GM11168 (cell line): ENCODE measurements at regions not wholly inside any gene's neighbourhood (a gene's known extent, or its start where the extent isn't known, plus 50 kb on each side); places are given as distances from the start of the nearest gene placed in this dataset.
"Not testable (repeated sequence)": the region's sequence is repeated elsewhere in the genome, so short reads cannot be mapped to it uniquely, and the experiment has no call there.

ENCODE experiments used
- in situ Hi-C: fragments of 300-500 bp; cut with MboI; formaldehyde crosslinking; loops from one replicate; pipeline ENCODE4 v1.12.0; 2022; ENCODE audit warnings: low sequenced_read_pairs; ENCODE audit not compliant: unreplicated experiment

GRCh38 chr21:14833666-14834351, 231.0 kb downstream of the NRIP1 start:
- in situ Hi-C loops: no loop called here

GRCh38 chr21:14833241-14833640, 231.6 kb downstream of the NRIP1 start:
- in situ Hi-C loops: no loop called here

GRCh38 chr21:14830307-14830706, 234.5 kb downstream of the NRIP1 start:
- in situ Hi-C loops: no loop called here

- in situ Hi-C loops: loop anchor here (10.0 kb wide), 1 partner anchor 1415 kb away; no protein-coding TSS in a partner anchor
These were observed 235.1 kb downstream of the NRIP1 start for GRCh38 chr21:14829685-14830084.

- in situ Hi-C loops: loop anchor here (10.0 kb wide), 1 partner anchor 1413 kb away; no protein-coding TSS in a partner anchor
These were observed 237.3 kb downstream of the NRIP1 start for GRCh38 chr21:14827468-14827867.

GRCh38 chr21:14826630-14827029, 238.2 kb downstream of the NRIP1 start:
- in situ Hi-C loops: loop anchor here (10.0 kb wide), 1 partner anchor 1412 kb away; no protein-coding TSS in a partner anchor

GRCh38 chr21:14825514-14825974, 239.3 kb downstream of the NRIP1 start:
- in situ Hi-C loops: loop anchor here (10.0 kb wide), 1 partner anchor 1411 kb away; no protein-coding TSS in a partner anchor

- in situ Hi-C loops: loop anchor here (10.0 kb wide), 1 partner anchor 1409 kb away; no protein-coding TSS in a partner anchor
These were observed 240.7 kb downstream of the NRIP1 start for GRCh38 chr21:14824126-14824525.

- in situ Hi-C loops: no loop called here
These were observed 247.5 kb downstream of the NRIP1 start for GRCh38 chr21:14817311-14817710.

- in situ Hi-C loops: no loop called here
These were observed 249.8 kb downstream of the NRIP1 start for GRCh38 chr21:14814991-14815390.

- in situ Hi-C loops: no loop called here
These were observed 250.5 kb downstream of the NRIP1 start for GRCh38 chr21:14814282-14814681.

GRCh38 chr21:14804170-14804569, 258.1 kb upstream of the SAMSN1 start:
- in situ Hi-C loops: not testable (repeated sequence)

GRCh38 chr21:14797543-14797942, 251.4 kb upstream of the SAMSN1 start:
- in situ Hi-C loops: no loop called here

- in situ Hi-C loops: no loop called here
These were observed 241.2 kb upstream of the SAMSN1 start for GRCh38 chr21:14787312-14787711.

- in situ Hi-C loops: no loop called here
These were observed 239.6 kb upstream of the SAMSN1 start for GRCh38 chr21:14785679-14786078.

- in situ Hi-C loops: loop anchor here (25.0 kb wide), 1 partner anchor 337 kb away; no protein-coding TSS in a partner anchor
These were observed 227.7 kb upstream of the SAMSN1 start for GRCh38 chr21:14773777-14774345.

GRCh38 chr21:14771593-14771992, 225.5 kb upstream of the SAMSN1 start:
- in situ Hi-C loops: loop anchor here (25.0 kb wide), 1 partner anchor 334 kb away; no protein-coding TSS in a partner anchor

- in situ Hi-C loops: loop anchor here (25.0 kb wide), 1 partner anchor 331 kb away; no protein-coding TSS in a partner anchor
These were observed 221.9 kb upstream of the SAMSN1 start for GRCh38 chr21:14768042-14768441.

- in situ Hi-C loops: loop anchor here (25.0 kb wide), 1 partner anchor 330 kb away; no protein-coding TSS in a partner anchor
These were observed 221.2 kb upstream of the SAMSN1 start for GRCh38 chr21:14767192-14767852.

GRCh38 chr21:14766241-14766640, 220.1 kb upstream of the SAMSN1 start:
- in situ Hi-C loops: loop anchor here (25.0 kb wide), 1 partner anchor 329 kb away; no protein-coding TSS in a partner anchor

GRCh38 chr21:14763695-14764064, 217.6 kb upstream of the SAMSN1 start:
- in situ Hi-C loops: loop anchor here (25.0 kb wide), 1 partner anchor 326 kb away; no protein-coding TSS in a partner anchor
